GM12878 (cell line): ENCODE measurements at regions not wholly inside any gene's neighbourhood (a gene's known extent, or its start where the extent isn't known, plus 50 kb on each side); places are given as distances from the start of the nearest gene placed in this dataset.

Experiments used
- CUX1 ChIP-seq: IDR thresholded peaks from 2 replicates; pipeline ENCODE4 v1.6.1; 2012; ENCODE audit warnings: improper control_type of control experiment, low read depth, low read length; ENCODE audit not compliant: insufficient replicate concordance
- HDAC2 ChIP-seq: fragments of 200-600 bp; sonication (generic); IDR thresholded peaks from 2 replicates; pipeline ENCODE4 v1.6.1; 2017
- HDAC6 ChIP-seq: fragments of 200-600 bp; sonication (generic); IDR thresholded peaks from one replicate; pipeline ENCODE4 v1.8.0; 2017; ENCODE audit warnings: antibody characterized with exemption; ENCODE audit not compliant: unreplicated experiment
- MXI1 ChIP-seq: fragments of 150-350 bp; IDR thresholded peaks from 2 replicates; pipeline ENCODE4 v1.6.1; 2011; ENCODE audit warnings: low read depth, mild to moderate bottlenecking, inconsistent platforms, low read length, improper control_type of control experiment
- NRF1 ChIP-seq: conservative IDR thresholded peaks from 2 replicates; pipeline ENCODE4 v1.6.1; 2011; ENCODE audit warnings: mild to moderate bottlenecking, low read depth, low read length, improper control_type of control experiment
- POLR2A ChIP-seq: IDR thresholded peaks from 2 replicates; pipeline ENCODE4 v1.6.1; 2011; ENCODE audit warnings: low read depth, mild to moderate bottlenecking, low read length
- SMAD1 ChIP-seq: fragments of 450-650 bp; IDR thresholded peaks from 2 replicates; pipeline ENCODE4 v1.6.1; 2018; ENCODE audit warnings: mild to moderate bottlenecking, low read depth; ENCODE audit not compliant: partially characterized antibody
- SRF ChIP-seq, 2 experiments: IDR thresholded peaks; 2 replicates each; pipeline ENCODE4 v1.6.1; 2011; ENCODE audit warnings: low read depth in 2 of 2, low read length in 2 of 2, mild to moderate bottlenecking in 1 of 2, moderate library complexity in 1 of 2
- STAT1 ChIP-seq: fragments of 450-650 bp; conservative IDR thresholded peaks from 2 replicates; pipeline ENCODE4 v1.6.1; 2014; ENCODE audit warnings: antibody characterized with exemption, mild to moderate bottlenecking
- TBL1XR1 ChIP-seq: IDR thresholded peaks from 2 replicates; pipeline ENCODE4 v1.6.1; 2012; ENCODE audit warnings: low read depth, low read length, improper control_type of control experiment
- TCF3 ChIP-seq: IDR thresholded peaks from 2 replicates; pipeline ENCODE4 v1.6.1; 2012; ENCODE audit warnings: low read depth, mild to moderate bottlenecking, low read length, borderline replicate concordance; ENCODE audit not compliant: insufficient read depth
- WRNIP1 ChIP-seq: IDR thresholded peaks from 2 replicates; pipeline ENCODE4 v1.6.1; 2011; ENCODE audit warnings: low read depth, low read length, improper control_type of control experiment, borderline replicate concordance
- ZBTB4 ChIP-seq: fragments of 450-650 bp; formaldehyde crosslinking; IDR thresholded peaks from 2 replicates; pipeline ENCODE4 v1.4.0; 2022; ENCODE audit warnings: mild to moderate bottlenecking, moderate library complexity
- ZNF217 ChIP-seq: fragments of 450-650 bp; IDR thresholded peaks from 2 replicates; pipeline ENCODE4 v1.6.1; 2017; ENCODE audit warnings: antibody characterized with exemption, mild to moderate bottlenecking
- ZZZ3 ChIP-seq: IDR thresholded peaks from 2 replicates; pipeline ENCODE4 v1.6.1; 2011; ENCODE audit warnings: low read depth; ENCODE audit not compliant: control insufficient read depth, insufficient read length
- TF ChIP-seq, protein P1 (sequence below): IDR thresholded peaks from 2 replicates; pipeline ENCODE4 v1.6.1; 2011; ENCODE audit warnings: borderline replicate concordance, low read depth, mild to moderate bottlenecking, moderate library complexity, mixed read lengths, low read length; ENCODE audit not compliant: insufficient read depth; ENCODE audit errors: extremely low read length
- TF ChIP-seq, protein P2 (sequence below): IDR thresholded peaks from 2 replicates; pipeline ENCODE4 v1.6.1; 2012; ENCODE audit warnings: low read depth, low read length, improper control_type of control experiment

GRCh38 chr17:52505601-52506000, 347.1 kb upstream of the CA10 start (continued):
- TF ChIP-seq, protein P1, sequence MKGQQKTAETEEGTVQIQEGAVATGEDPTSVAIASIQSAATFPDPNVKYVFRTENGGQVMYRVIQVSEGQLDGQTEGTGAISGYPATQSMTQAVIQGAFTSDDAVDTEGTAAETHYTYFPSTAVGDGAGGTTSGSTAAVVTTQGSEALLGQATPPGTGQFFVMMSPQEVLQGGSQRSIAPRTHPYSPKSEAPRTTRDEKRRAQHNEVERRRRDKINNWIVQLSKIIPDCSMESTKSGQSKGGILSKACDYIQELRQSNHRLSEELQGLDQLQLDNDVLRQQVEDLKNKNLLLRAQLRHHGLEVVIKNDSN, result no peak
- TF ChIP-seq WRNIP1, result no peak
- TF ChIP-seq POLR2A, result no peak
- TF ChIP-seq NRF1, result no peak
- no peak for TF ChIP-seq SMAD1
- TF ChIP-seq, protein P2, sequence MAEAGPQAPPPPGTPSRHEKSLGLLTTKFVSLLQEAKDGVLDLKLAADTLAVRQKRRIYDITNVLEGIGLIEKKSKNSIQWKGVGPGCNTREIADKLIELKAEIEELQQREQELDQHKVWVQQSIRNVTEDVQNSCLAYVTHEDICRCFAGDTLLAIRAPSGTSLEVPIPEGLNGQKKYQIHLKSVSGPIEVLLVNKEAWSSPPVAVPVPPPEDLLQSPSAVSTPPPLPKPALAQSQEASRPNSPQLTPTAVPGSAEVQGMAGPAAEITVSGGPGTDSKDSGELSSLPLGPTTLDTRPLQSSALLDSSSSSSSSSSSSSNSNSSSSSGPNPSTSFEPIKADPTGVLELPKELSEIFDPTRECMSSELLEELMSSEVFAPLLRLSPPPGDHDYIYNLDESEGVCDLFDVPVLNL, result no peak
- TF ChIP-seq HDAC2, result no peak
- TF ChIP-seq STAT1, result no peak
- no peak for TF ChIP-seq TBL1XR1
- TF ChIP-seq TCF3, result no peak
- no peak for TF ChIP-seq CUX1
- no peak for TF ChIP-seq HDAC6
- no peak for TF ChIP-seq ZBTB4 (CRISPR knock-in tag)
- TF ChIP-seq ZZZ3, result no peak
- no peak for TF ChIP-seq SRF (IDR thresholded peaks at IDR 0.05; ENCODE audit: low read depth in 2 of 2, low read length in 2 of 2)
- no peak for TF ChIP-seq ZNF217
- TF ChIP-seq MXI1, result no peak
- TF ChIP-seq, all 136 proteins: peak for 0
